ENCODE measurements at regions not wholly inside any gene's neighbourhood (a gene's known extent, or its start where the extent isn't known, plus 50 kb on each side); places are given as distances from the start of the nearest gene placed in this dataset.

GRCh38 chr10:126783806-126784557, 113.5 kb upstream of the C10orf90 start:
- no peak for DNase-seq (ENCODE audit: low read depth in 2 of 2)

- no peak for DNase-seq (ENCODE audit: low read depth in 2 of 2)
Observed at GRCh38 chr10:126787201-126787600, 116.7 kb upstream of the C10orf90 start.

DNA sequence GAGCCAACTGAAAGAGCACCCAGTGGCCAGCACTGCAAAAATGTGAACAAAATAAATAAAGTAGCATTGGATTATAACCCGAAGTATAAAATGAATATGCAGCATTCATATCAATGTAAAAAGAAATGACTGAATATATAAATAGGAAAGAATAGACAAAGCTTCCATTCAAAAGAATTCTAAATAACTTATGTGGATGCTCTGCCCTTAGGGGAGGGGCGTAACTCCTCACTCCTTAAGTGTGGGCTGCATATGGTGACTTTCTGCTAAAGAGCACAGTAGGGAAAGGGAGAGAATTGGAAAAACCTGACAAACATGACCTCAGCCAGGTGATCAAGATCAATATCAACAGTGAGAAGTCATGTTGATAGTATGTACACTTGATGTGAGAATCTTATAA, 109.9 kb upstream of the DOCK1 start:
- no peak for DNase-seq (ENCODE audit: low read depth in 2 of 2)

- no peak for DNase-seq (ENCODE audit: low read depth in 2 of 2)
Observed at GRCh38 chr10:126798649-126799048, 106.6 kb upstream of the DOCK1 start.

DNA sequence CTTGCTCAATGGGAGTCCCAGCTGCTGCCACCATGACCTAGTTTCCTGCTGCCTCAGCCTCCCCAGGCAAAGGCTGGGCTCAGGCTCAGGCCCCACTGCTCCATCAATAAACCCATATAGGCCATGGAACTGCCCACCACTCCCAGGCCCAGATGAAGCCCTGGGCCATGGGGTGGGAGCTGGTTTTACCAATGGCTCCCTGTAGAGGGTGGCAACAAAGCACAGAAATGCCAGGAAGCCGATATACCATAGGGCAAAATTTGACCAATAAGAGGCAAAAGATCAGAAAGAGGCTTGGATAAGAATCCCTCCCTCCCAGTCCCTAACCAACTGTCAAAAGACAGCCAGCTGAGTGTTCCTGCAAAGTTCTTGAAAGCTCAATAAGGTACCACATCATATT, 101.8 kb upstream of the DOCK1 start:
- DNase-seq (ENCODE audit: low read depth in 2 of 2): no peak

DNA sequence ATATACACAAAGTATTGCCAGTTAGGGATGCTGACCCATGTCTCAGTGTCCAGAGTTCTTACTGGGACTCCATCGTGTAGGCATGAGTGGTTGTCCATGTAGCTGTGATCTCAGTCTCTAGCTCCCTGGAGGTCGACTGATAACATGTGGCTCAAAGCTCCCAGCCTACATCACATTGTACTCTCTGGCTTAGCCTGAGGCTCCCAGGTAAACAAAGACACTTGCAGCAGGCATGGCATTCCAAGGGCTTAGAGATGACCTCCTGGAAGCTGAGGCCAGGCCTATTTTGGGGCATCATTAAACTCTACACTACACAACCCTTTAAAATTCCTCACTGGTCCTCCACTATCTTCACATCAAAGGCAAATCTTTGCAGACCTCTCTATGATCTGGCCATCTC, 100.8 kb upstream of the DOCK1 start:
- DNase-seq (ENCODE audit: low read depth in 2 of 2): no peak

- DNase-seq (ENCODE audit: low read depth in 2 of 2): no peak
Observed at GRCh38 chr10:126806498-126806897, 98.7 kb upstream of the DOCK1 start.

GRCh38 chr10:126806991-126807702, 98.1 kb upstream of the DOCK1 start:
- DNase-seq (ENCODE audit: low read depth in 2 of 2): no peak

- DNase-seq (ENCODE audit: low read depth in 2 of 2): no peak
Observed at GRCh38 chr10:126808103-126808502, 97.1 kb upstream of the DOCK1 start.

- DNase-seq (ENCODE audit: low read depth in 2 of 2): no peak
Observed at GRCh38 chr10:126813432-126813831, 91.8 kb upstream of the DOCK1 start.

GRCh38 chr10:126833542-126833941, 71.7 kb upstream of the DOCK1 start:
- no peak for DNase-seq (ENCODE audit: low read depth in 2 of 2)

- no peak for DNase-seq (ENCODE audit: low read depth in 2 of 2)
Observed at GRCh38 chr10:126836009-126836408, 69.2 kb upstream of the DOCK1 start.

DNA sequence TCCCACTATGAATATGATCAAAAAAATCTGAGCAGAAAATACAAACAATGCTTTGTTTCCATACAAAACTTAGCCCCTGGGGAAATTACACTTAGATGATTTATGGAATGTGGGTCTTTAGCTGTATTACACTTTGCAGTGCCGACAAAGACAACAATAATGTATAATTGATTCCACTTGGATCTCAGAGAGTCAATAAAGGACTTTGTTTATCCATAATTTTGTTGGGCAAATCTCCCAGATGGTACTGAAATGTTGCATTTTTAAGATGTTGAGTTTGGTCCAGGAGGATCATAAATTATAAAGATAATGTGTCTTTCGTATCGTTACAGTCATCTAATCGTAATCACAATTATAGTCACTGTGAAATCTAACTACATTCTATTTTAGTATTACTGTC, 66.9 kb upstream of the DOCK1 start:
- DNase-seq (ENCODE audit: low read depth in 2 of 2): no peak

GRCh38 chr10:126839094-126839761, 66.0 kb upstream of the DOCK1 start:
- no peak for DNase-seq (ENCODE audit: low read depth in 2 of 2)

GRCh38 chr10:126840576-126841135, 64.6 kb upstream of the DOCK1 start:
- no peak for DNase-seq (ENCODE audit: low read depth in 2 of 2)

DNA sequence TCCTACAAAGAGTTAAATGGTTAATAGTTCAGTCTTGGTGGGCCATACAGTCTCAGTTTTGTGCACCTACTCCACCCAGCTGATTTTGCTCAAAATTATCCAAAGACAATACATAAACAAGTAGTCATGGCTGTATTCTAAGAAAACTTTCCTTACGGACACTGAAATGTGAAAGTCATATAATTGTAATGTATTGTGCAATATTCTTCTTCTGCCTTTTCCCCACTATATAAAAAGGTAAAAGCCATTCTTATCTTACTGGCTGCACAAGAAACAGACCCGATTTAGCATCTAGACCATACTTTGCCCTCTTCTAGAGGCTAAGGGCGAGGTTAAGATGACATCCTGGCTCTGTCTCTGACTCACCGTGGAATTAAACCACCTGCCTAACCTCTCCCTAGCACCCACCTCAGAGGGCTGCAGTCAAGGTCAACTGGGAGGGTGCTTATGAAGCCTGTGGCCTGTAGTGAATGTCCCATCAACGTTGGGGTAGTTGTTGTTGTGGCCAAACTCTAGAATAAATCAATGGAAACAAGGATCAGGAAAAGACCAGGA, 63.8 kb upstream of the DOCK1 start:
- no peak for DNase-seq (ENCODE audit: low read depth in 2 of 2)

DNA sequence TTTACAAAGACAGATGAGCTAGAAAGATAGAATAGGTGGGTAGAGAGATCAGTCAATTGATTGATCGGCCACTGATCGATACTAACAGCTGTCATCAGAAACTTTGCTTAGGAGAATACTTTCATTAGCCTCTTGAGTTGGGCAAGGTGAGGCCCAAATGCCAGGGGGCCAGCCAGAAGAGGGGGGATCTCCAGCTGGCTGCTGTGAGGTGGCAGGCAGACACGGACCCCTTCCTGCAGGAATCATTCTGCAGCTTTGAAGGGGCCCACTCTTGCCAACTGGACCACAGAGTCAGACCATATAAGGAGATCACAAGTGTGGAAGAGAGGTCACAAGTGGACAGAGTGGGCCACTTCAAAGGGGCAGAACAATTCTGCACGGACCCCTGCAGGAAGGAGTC, 62.9 kb upstream of the DOCK1 start:
- no peak for DNase-seq (ENCODE audit: low read depth in 2 of 2)

DNA sequence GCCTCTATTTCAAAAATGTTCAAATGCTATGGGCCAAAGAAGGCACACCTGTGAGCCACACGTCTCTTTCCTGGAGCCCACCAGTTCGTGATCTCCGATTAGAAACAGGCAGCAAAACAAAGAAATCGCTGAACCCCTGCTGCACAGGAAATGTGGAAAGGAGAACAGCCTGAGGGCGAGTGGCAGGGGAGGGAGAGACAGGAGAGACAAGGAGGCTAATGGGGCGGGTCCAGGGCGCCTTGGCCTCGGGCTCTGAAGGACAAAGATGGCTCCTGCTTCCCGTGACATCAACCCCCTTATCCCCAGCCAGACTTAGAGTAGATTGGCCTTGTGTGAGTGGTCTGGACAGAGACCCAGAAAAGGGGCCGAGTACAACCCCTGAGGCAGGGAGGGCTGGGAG, 62.4 kb upstream of the DOCK1 start:
- DNase-seq (ENCODE audit: low read depth in 2 of 2): no peak

GRCh38 chr10:126843299-126843934, 61.8 kb upstream of the DOCK1 start:
- DNase-seq (ENCODE audit: low read depth in 2 of 2): no peak

DNA sequence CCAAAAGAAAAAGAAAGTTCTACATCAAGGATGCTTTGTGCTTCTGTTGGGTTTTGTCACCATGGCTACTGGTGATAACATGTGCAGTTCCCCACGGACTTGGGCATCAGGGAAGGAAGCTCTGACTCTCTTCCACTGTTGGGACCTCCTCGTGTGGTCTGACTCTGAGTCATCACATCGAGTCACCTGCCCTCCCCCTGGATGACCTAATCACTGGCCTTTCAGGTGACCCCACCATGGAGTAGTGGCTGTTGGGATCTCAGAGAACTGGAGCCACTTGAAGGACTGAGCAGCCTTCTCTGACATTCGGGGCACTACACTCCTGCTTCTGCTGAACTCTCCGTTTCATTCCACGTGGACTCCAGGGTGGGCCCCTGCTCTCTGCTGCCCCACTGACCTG, 60.8 kb upstream of the DOCK1 start:
- no peak for DNase-seq (ENCODE audit: low read depth in 2 of 2)

GRCh38 chr10:126846469-126846868, 58.8 kb upstream of the DOCK1 start:
- DNase-seq (ENCODE audit: low read depth in 2 of 2): no peak

DNA sequence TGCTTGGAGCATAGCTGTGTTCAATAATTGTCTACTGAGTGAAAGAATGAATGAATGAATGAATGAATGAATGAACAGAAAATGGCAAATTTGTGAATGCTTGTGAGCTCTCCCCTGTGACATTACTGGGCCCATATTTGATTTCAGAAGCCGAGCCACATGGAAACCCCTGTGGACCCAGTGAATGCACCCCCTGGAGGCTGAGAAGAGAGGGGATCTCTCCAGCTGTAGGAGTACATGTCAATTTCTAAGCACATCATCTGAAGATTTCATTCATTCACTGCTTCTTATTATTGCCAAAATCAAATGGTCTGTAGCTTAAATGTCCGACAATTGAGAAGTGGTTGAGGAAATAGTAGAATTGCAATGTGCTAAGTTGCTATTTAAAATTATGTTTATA, 58.3 kb upstream of the DOCK1 start:
- DNase-seq (ENCODE audit: low read depth in 2 of 2): no peak
